ENCODE measurements at regions not wholly inside any gene's neighbourhood (a gene's known extent, or its start where the extent isn't known, plus 50 kb on each side); places are given as distances from the start of the nearest gene placed in this dataset.

DNA sequence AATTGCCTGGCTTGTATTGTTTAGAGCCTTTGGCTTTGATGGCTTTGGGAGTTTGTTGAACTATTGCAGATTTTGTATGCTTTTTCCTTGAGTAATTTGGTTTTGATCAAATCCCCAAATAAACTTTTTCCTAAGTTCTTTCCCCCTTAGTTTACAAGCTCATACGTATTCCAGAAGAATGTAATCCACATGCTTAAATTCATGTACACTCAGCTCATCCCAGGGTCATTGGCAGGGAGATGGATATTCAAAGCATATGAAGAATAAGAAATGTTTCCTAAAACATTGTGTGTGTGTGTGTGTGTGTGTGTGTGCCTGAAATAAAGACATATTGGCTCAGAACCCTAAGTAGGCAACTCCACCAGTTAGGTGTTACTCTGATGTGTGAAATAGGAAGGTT, 89.4 kb downstream of the TMEM30B start:
- no peak for DNase-seq

DNA sequence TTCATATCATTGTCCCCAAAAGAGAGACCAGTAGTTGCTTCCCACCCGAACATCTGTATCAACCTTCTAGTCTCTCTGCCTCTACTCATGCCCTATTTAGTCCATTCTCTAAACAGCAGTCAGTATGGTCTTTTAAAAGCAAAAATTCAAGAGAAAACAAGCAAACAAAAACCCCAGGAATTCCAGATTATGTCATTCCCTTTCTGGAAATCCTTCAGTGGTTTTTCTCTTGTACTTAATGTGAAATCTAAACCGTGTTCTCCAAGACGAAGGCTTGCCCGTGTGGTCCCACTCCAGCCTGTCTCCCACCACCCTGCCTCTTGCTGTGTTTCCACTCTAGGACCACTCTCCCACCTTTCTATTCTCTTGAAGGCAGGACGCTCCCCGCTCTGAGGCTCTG, 90.8 kb downstream of the TMEM30B start:
- no peak for DNase-seq

DNA sequence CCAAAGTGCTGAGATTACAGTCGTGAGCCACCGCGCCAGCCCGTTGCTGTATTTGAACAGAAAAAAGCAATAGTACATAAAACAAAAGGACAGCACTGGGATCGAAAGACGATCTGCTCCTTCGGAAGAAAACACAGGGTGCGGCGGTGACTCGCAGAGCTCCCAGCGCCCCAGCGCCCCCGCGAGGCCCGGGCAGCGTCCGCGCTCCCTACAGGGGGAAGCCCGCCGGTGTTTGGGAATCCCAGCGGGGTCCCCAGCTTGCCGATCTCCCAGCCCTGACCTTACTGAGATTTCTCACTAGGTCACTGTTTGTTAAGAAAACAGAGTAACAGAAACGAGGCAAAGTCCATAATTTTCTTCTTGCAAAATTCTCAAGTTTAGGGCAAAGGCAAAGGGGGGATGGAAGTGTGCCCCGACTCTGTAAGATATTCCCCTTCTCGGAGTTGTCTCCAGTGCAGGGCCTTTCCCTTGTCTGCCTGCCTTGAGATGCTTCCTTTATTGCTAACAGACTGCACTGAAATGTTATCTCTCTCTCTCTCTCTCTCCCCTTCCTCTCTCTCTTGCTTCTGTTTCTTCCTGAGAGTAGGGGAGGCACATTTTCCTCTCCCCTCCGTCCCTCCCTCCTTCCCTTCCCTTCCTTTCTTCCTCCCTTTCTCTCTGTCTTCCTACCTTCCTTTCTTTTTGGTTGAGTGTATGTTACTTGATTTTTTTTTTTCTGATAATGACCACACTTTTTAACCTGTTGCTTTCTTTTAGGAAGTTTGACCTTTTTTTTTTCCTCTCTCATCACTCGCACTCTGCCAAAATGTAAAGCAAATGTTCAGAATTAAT, 91.9 kb downstream of the TMEM30B start:
- DNase-seq: peak; percentile 68

DNA sequence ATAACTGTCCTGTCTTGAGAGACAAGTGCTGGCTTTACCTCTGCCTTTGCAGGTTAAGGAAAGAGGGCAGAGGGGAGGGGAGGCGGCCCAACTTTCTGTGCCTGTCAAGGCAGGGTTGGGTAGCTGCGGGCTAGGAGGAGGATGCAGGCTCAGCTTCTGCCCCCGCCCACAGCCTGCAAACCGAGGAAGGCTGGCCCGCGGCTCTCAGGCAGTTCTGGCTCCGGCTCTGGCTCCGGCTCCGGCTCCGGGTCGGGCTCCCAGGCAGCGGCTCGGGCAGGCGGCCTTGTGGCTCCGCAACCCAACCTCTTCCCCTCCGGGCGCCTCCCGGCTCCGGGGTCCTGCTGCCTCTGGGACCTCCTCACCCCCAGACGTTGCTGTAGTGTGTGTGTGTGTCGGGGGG, 92.9 kb downstream of the TMEM30B start:
- no peak for DNase-seq

DNA sequence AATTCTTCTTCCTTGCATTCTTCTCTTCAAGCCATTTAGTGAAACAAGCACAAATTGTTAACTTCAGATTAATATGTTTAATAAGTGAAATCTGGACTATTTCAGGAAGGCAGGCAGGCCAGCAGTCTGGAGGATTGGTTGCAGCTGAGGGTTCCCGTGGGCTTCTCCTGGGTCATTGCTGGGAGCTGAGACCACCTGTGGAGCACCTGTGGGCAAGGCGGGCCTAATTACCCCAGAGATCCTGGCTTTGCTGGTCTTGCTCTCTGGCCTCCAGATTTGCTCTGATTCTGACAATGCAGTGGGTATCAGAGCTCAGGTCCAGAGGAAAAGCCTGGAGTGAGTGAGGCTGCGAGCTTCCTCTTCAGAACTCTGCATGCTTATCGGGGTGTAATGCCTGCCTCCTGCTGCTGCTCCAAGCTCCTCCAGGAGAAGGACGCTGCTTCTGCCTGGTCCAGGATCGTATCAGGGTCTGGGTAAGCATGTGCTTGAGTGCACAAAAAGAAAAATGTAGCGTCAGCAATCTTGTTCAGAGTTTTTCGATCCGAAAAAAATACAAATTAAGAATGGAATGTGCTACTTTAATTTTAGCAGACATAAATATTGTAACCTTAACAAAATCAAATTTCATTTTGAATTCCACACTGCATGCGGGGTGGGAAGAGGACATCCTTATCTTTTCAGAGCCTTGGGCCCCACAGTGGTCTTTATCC, 93.8 kb downstream of the TMEM30B start:
- no peak for DNase-seq

DNA sequence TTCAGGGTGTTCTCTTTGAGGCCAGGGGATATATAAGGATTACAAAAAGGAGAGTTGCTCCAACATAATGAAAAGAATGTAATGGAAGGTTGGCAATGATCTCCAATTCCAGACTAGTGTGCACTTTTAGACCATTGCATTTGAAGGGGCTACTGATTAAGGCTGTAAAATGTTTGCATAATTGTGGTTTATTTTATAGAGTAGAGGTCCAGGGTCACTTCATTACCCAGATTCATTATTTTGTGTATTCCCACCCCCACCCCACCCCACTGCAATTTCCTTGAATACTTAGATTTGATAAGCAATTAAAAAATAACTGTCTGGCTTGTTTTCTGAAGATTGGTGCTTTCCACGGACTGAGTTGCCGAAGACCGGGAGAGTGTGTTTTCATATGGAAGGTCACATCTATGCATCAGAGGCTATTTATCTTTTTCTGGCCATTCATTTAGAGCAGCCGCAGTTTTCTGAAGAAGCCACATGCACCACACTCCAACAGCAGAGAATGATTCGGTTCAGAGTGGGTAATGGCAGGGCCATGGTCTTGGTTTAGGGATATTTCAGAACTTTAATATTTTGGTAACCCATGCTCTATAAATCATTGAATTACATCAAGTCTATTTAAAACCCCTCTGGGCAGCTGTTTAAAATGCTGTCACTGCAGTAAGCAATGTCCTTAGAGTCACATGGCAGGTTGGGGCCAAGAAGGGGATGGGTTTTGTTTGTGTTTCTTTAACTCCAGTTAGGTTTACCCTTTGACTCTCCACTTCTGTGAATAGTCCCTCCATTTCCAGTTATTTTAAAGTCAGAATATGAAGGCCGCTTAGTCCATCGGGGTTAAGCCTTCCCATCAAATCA, 94.6 kb downstream of the TMEM30B start:
- no peak for DNase-seq

DNA sequence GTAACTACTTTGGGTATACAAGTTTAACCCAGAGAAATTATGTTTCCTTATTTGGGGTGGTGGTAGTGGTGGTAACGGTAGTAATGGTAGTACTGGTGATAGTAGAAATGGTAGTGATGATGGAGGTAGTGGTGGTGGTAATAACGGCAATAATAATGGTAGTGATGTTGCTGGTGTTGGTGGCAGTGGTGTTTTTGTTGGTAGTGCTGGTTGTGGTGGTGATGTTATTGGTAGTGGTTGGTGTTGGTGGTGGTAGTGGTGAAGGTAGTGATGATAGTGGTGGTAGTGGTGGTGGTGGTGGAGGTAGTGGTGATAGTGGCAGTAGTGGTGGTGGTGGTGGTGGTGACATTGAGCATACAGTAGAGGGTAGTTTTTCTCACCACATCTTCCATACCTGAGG, 95.6 kb downstream of the TMEM30B start:
- DNase-seq: no peak

DNA sequence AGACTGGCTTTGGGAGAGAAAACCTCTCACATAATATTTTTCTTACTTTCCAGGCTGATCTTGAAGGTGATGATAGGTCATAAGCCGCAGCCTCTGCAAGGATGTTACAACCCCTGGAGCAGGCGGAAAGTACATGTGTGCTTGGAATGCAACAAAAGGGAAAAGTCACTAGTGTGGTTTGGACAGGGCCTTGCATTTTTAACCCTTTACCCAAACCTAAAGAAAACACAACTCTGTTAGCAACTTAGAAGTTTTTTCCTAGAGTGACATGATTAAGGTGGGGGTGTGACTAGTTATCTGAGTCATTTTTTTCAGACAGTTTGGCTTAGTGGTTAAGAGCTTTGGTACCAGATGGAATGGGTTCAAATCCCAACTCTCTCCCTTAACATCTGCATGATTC, 97.0 kb downstream of the TMEM30B start:
- DNase-seq: no peak

DNA sequence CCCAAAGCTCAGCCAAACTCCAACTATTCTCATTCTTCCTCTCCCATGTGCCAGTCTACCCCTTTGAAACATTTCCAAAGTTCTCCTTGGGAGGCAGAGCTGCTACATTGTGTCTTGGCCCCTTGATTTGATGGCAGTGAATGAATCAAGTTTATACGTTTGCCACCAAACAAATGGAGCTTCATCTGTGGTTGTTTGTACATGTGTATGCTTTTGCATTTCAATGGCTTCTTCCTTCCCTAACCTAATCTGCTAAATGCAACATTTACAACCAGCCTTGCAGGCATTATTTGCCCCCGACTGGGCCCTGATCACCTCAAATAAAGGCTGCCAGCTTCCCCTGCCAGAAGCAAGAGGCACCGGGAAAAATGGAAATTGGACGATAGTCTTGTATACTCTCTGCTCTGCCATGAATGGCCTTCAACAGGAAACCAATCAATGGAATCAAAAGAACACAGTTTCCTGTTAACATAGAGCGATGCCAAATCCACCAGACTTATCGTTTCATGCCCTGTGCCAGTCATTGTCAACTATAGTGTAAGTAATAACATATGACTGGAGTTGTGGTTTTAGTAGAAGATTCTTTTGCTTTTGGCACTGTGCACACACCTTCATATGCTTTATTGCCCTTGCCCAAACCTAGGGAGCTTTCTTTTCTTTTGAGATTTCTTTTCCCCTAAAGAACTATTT, 97.8 kb downstream of the TMEM30B start:
- no peak for DNase-seq

DNA sequence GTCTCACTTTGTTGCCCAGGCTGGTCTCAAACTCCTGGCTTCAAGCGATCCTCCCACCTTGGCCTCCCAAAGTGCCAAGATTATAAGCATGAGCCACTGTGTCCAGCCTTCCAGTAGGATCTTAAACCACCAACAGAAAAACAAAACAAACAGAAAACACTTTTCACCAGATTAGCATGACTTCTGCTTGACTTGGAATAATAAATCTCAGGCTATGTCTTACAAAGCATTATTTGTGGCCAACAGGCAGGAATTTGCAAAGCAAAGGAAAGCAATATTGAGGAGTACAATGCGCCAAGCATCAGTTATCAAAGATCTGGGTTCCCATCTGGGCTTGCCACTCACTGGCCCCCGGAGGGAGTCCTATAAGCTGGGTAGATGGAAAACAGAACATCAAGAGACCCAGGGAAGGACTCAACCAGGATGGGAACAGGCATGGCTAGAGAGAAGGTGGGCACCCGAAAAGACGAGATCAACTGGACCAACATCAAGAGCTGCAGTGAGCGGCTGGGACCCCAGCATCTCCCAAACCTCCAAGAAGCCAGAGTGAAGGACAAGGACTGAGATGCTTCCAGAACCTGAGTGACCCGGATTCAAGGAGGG, 101.2 kb downstream of the TMEM30B start:
- DNase-seq: no peak

DNA sequence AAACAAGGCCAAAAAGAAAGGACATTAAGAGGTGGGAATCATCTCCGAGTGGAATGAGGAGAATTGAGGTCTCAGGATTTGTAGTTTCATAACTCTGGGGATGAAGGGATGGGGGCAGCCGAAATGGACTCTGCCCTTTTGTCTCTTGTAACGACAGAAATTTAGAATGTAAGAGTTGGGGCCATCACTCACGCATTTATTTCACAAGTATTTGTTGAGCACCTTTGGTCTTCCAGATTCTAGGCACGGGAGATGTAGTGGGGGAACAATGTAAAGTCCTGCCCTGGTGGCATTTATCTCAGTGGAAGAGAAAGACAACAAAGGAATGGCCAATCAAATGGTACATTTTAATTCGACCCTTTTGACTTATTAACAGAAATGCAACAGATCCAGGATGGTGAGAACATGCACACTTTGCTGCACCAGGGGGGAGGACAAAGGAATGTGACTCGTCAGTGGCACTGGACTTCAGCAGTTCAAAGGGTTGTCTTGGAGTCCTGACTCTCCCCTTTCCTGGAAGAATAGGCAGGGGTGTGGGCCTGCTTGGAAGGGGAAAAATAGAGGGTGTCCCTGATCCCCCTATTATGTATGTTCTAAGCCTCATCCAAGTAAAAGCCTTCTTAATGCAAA, 102.0 kb downstream of the TMEM30B start:
- DNase-seq: no peak

DNA sequence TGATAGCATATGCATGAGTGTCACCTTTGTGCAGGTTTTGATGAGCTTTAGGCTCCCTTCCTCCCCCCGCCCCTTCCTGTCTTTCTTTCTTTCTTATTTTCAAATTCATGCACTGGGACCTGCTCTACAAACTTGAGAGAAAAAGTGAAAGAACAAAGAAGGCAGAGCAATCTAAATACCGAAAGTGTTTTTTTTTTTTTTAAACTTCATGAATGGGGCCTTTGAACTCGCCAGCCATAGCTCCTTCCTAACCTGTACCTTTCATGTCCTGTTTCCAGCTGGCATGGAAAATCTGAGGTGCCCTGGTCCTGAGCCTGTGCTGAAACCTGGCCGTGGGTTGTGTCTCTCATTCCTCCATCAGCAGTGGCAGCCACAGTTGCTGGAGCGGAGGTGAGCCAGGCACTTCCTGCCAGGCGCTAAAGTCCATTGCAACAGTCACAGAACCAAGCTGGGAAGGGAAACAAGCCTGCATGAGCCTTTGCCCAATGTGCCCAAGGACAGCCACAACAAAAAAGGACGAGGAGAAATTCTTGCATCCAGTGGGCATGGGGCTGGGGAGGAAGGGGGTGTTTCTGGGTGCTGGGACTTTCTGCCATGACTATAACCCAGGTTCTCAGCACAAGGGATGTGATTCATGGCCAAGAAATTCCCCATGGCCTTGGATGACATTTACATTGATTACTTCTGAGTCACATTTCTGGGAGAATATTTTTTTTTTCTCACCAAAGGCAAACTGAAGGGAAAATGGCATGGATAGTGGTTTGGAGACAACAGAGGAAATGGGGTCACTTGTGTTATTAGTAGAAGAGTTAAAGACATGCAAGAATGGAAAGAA, 102.7 kb downstream of the TMEM30B start:
- DNase-seq: no peak

DNA sequence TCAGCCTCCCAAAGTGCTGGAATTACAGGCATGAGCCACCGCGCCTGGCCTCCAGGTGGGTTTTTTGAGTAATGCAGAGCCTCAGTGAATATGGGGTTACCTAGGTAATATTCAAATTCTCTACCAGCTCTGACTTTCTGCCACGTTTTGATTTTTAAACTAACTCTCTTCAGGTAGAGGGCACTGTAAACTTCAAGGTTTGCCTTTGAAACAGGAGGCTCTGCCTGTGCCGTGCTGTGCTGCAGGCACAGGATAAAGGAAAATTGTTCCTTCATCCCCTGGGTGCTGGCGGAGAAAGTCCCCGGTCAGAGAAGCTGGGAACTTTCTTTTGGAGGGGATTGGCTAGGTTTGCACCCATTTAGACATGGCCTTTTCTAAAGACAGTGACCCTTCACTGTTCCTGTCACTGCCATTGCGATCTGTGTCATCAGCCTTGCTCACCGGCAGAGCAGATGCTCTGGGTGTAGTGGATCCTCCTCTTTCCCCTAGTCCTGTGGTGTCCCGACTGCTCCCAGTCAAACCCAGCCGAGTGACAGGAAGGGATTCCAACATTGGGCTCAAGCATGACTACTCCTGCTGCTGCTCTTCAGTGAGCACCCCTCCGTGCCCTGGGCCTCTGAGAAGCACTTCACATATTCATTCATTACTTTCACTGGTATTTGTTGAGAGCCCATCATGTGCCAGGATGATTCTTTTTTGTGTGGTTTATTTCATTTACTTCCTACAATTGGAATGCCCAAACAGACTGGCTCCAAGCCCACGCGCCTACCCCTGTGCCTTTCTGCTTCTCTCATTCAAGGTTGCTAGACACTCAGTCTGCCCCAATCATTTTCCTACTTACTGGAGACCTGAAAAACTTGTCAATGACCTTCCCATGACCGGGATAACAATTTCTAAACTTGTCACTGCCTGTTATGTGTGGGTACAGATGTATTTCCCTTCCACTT, 103.6 kb downstream of the TMEM30B start:
- DNase-seq: no peak

DNA sequence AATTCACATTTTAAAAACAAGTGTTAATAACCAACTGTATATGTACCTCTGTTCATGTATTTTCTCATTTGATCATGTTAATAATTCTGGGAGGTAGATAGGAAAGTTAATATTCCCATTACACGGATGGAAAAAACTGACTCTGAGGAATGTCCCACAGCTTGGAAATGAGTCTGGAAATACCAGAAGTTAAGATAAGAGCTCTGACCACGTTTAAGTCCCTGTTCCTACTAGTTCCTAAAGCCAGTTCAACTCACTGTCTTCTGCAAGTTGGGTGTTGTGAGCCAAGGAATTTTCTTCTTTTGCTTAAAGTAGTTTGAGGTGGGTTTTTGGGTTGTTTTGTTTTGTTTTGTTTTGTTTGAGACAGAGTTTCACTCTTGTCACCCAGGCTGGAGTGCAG, 104.5 kb downstream of the TMEM30B start:
- no peak for DNase-seq

DNA sequence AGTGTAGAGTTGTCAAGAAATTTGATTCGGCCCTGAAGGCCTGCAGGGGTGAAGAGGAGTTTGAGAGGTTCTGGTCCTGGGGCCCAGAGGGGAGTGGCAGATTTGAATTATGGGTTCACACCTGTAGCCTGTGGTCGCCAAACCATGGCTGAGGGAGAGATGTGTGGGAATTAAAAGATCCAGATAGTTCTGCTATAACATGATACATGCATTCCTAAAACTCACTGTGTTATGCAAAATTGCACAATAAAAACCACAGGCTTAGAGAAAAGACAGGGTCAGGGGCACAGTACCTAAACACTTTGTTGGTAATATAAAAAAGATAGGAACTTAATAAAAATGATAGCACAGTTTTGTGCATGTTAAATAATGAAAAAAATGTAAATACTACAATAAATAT, 106.2 kb downstream of the TMEM30B start:
- no peak for DNase-seq

DNA sequence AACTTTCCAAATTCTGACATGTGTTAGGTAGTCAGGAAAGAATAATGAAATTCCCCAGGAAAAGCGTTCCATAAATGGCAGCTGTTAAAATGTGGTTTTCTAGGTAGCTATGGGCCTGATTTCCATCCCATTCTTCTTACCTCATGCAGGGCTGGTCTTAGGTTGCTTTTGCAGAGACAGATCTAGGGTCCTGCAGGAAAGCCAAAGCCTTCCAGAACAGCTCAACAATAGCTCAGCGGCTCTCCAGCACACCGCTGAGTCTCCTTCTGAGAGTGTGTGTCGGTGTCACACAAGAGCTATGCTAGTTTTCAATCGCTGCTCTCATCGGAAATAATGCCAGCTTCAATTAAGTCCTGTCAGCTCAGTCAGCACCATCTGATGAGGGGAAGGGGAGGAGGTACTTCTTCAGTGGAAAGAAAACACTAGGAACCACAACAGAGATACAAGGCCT, 106.7 kb downstream of the TMEM30B start:
- no peak for DNase-seq

DNA sequence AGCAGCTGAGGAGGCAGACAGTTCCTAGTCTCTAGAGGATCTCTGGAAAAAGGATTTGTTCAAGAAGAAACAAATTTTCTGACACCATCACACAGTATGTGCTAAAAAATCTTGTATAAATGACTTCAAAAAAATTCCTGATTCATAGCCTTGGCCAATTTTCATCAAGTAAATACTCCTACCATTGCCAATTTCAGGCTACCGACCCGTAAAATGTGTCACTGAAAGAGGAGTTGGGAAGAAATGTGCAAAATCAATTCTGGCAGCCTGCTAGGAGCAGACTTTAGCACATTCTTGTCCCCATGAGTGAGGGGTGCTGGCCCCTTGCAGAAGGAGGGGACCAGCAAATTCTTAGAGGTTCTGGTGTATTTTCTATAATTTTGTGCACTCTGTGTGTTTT, 109.4 kb downstream of the TMEM30B start:
- DNase-seq: no peak

DNA sequence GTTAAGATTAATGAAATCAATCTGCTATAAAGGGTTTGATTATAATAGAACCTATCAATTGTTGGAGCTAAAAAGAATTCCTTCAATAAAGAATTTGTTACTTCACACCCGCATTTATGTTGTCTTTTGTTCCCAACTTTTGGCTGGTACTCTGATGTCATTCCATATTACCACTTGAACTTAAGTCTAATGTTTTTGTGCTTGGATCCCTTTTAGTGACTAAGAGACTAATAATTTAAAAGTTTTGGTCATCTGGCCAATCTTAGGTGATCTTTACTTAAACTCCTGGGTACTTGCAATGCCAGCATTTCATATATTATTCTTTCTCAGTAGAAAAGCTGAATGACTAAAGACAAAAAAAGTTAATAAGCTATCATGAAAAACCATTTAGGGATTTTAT, 113.0 kb downstream of the TMEM30B start:
- no peak for DNase-seq

DNA sequence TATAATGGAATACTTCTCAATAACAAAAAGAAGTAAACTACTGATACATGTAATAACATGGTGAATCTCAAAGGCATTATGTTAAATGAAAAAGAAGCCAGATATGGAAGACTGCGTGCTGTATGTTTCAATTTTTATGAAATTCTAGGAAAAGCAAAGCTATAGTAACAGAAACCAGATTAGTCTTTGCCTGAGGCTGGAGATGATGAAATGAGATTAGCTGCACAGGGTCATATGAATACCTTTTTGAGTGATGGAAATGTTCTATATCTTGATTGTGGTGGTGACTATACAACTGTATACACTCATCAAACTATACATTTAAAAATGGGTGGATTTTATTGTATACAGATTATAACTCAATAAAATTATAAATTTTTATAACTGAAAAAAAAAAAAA, 113.5 kb downstream of the TMEM30B start:
- no peak for DNase-seq

DNA sequence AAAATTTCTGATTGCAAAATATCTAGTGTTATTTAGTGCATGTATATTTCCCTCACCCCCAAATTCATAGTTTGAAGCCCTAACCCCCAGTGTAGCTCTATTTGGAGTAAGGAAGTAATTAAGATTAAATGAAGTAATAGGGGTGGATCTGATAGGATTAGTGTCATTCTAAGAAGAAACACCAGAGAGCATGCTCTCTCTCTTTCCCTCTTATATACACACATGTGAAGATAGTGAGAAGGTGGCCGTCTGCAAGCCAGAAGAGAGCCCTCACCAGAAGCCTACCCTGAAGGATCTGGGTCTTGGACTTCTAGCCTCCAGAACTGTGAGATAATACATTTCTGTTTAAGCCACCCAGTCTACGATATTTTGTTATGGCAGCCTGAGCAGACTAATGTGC, 120.3 kb downstream of the TMEM30B start:
- no peak for DNase-seq

Data from hindlimb muscle (tissue), 1 donor.